Mesothelial cell of epicardium (in vitro differentiated cells): ENCODE measurements at regions not wholly inside any gene's neighbourhood (a gene's known extent, or its start where the extent isn't known, plus 50 kb on each side); places are given as distances from the start of the nearest gene placed in this dataset.

Experiments
- DNase-seq, 2 experiments: peaks; one replicate each; pipeline ENCODE4 v3.0.0; 2021; ENCODE audit warnings: low spot score in 2 of 2; ENCODE audit not compliant: unreplicated experiment in 2 of 2
- H3K27ac Mint-ChIP-seq: 2 replicates; pipeline ENCODE4 v1.8.0; 2021; ENCODE audit warnings: mixed read lengths
- H3K27me3 Mint-ChIP-seq: 2 replicates; pipeline ENCODE4 v1.8.0; 2021; ENCODE audit warnings: low read depth, mixed read lengths
- H3K36me3 Mint-ChIP-seq: 2 replicates; pipeline ENCODE4 v1.8.0; 2021; ENCODE audit warnings: mixed read lengths
- H3K4me1 Mint-ChIP-seq: 2 replicates; pipeline ENCODE4 v1.8.0; 2021; ENCODE audit warnings: mixed read lengths
- H3K4me3 Mint-ChIP-seq: 2 replicates; pipeline ENCODE4 v1.8.0; 2021; ENCODE audit warnings: mild to moderate bottlenecking, moderate library complexity, mixed read lengths
- H3K9me3 Mint-ChIP-seq: 2 replicates; pipeline ENCODE4 v1.8.0; 2021; ENCODE audit warnings: mixed read lengths
- CTCF ChIP-seq: fragments of 200-600 bp; sonication (generic); IDR thresholded peaks from one replicate; pipeline ENCODE4 v1.5.0; 2021; ENCODE audit warnings: antibody characterized with exemption; ENCODE audit not compliant: unreplicated experiment

GRCh38 chr5:88542786-88543185, 274.1 kb upstream of the TMEM161B start:
- no peak for TF ChIP-seq CTCF
- H3K4me1 Mint-ChIP-seq: peaks cover 14% of the 10 kb centered on the region
- no peak overlapping the region for H3K4me3 Mint-ChIP-seq
- no peaks in the 10 kb centered on the region for H3K36me3 Mint-ChIP-seq
- H3K27me3 Mint-ChIP-seq: no peaks in the 10 kb centered on the region
- no peak for DNase-seq
- no peak overlapping the region for H3K27ac Mint-ChIP-seq
- no peaks in the 10 kb centered on the region for H3K9me3 Mint-ChIP-seq

GRCh38 chr5:88540471-88541115, 271.9 kb upstream of the TMEM161B start:
- Mint-ChIP-seq H3K27me3 (no peaks in the 10 kb centered on the region), H3K4me3 (no peak overlapping the region), H3K9me3 (no peaks in the 10 kb centered on the region), H3K36me3 (no peaks in the 10 kb centered on the region), H3K27ac (no peak overlapping the region), H3K4me1 (peaks cover 14% of the 10 kb centered on the region)
- no peak for TF ChIP-seq CTCF
- no peak for DNase-seq

DNA sequence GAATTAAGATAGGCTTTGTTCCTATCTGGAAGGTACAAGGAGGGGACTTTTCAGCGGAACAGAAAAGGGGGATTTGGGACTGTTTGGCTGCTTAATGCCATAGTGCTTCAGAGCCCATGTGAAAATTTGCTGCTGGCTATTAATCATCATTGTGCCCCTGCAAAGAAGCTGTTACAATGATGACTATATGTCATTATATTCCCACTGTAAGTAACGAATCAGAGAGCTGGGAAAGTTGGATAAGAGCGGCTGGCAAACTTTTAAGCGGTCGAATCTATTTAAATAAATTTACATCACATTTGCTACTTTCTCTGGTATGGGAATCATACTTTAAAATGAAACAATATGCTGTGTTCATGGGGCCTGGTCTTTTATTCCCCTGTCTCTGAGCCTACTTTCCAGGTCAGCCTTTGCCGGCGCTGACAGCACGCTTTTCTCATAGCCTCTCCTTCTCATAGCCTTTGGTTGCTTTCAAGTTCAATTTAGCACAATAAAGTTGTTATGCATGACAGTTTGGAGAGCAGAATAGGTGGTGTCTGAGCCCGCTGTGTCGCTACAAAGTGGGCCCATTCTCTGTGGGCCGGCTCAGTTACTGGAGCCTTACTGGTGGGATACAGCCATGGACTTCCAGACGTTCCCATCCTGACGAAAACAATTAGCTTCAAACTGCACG, 271.2 kb upstream of the TMEM161B start:
- Mint-ChIP-seq H3K4me1 (peaks cover 14% of the 10 kb centered on the region), H3K27ac (no peak overlapping the region)

DNA sequence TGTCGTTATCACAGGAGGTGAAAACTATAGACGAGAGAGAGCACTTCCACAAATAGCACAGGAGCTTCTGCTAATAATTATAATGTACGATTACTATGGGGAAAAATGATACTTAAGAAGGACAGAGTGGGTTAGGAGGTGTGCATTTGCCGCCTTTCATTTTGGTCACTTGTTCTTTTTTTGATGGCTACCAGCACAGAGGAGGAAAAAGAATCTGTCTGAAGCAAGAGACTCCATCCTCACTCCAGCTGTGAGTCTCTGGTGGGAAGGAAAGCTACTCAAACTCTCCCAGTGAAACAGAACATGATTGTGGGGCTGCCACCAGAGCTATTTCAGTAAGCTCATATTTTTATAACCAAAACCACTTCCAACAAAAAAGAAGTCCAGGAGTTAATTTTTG, 270.4 kb upstream of the TMEM161B start:
- no peak for DNase-seq
- Mint-ChIP-seq H3K27ac (no peak overlapping the region), H3K36me3 (no peaks in the 10 kb centered on the region), H3K9me3 (no peaks in the 10 kb centered on the region), H3K4me1 (peaks cover 14% of the 10 kb centered on the region), H3K27me3 (no peaks in the 10 kb centered on the region), H3K4me3 (no peak overlapping the region)
- no peak for TF ChIP-seq CTCF

More for the DNA sequence above, 271.2 kb upstream of the TMEM161B start:
- H3K36me3 Mint-ChIP-seq: no peaks in the 10 kb centered on the region
- DNase-seq: no peak
- H3K9me3 Mint-ChIP-seq: no peaks in the 10 kb centered on the region
- H3K4me3 Mint-ChIP-seq: no peak overlapping the region
- no peak for TF ChIP-seq CTCF
- no peaks in the 10 kb centered on the region for H3K27me3 Mint-ChIP-seq

GRCh38 chr5:88536146-88536545, 267.5 kb upstream of the TMEM161B start:
- Mint-ChIP-seq H3K4me1 (peaks cover 14% of the 10 kb centered on the region), H3K27ac (no peak overlapping the region), H3K4me3 (no peak overlapping the region), H3K36me3 (no peaks in the 10 kb centered on the region), H3K9me3 (no peaks in the 10 kb centered on the region), H3K27me3 (peaks cover 2% of the 10 kb centered on the region)
- no peak for DNase-seq
- TF ChIP-seq CTCF: no peak
